Endothelial cell of umbilical vein (primary cell): ENCODE measurements at regions not wholly inside any gene's neighbourhood (a gene's known extent, or its start where the extent isn't known, plus 50 kb on each side); places are given as distances from the start of the nearest gene placed in this dataset.

ENCODE experiments used
- BruUV-seq: library from RNA; stranded (reverse); fragments of 400-500 nt; replicated peaks from 2 replicates; lab custom pipeline; 2021; lab: Mats Ljungman, UMichigan
- CTCF ChIA-PET: fragments of 300-600, 350-600 bp; sonication (Branson Sonifier 250); formaldehyde crosslinking; loops from one replicate; lab custom pipeline; 2021; ENCODE audit warnings: antibody characterized with exemption, inconsistent platforms; lab: Charles Lee
- POLR2A ChIA-PET: fragments of 300-600, 350-600 bp; sonication (Branson Sonifier 250); formaldehyde crosslinking; loops from one replicate; lab custom pipeline; 2021; ENCODE audit warnings: antibody characterized with exemption, inconsistent platforms; lab: Charles Lee
- DNase-seq: peaks from one replicate; pipeline ENCODE4 v3.0.0-alpha.2; 2011; ENCODE audit warnings: low read depth, low spot score
- FAIRE-seq: peaks from 2 replicates; lab custom pipeline; 2011; peaks lifted over from hg19 to GRCh38; lab: Jason Lieb, UNC
- H2AFZ ChIP-seq: 2 replicates; pipeline ENCODE4 v1.6.0; 2012; ENCODE audit warnings: low read depth, low read length, control low read depth, inconsistent platforms
- H3K27ac ChIP-seq: 2 replicates; pipeline ENCODE4 v1.5.1; 2011; ENCODE audit warnings: low read depth, mild to moderate bottlenecking, control low read depth, low read length, moderate library complexity; ENCODE audit not compliant: insufficient read depth
- H3K27me3 ChIP-seq, 2 experiments: 2 replicates each; pipeline versions ENCODE4 v1.6.0 to v1.6.1; 2011; ENCODE audit warnings: low read length in 2 of 2, mixed read lengths in 1 of 2; ENCODE audit not compliant: control insufficient read depth in 2 of 2, insufficient read depth in 2 of 2
- H3K36me3 ChIP-seq, 2 experiments: 2 replicates in 1 of 2; 3 replicates in 1 of 2; pipeline ENCODE4 v1.5.1; 2011; ENCODE audit warnings: low read length in 2 of 2, mild to moderate bottlenecking in 1 of 2, moderate library complexity in 1 of 2; ENCODE audit not compliant: control insufficient read depth in 2 of 2, insufficient read depth in 2 of 2; ENCODE audit errors: extremely low read depth in 1 of 2
- H3K4me1 ChIP-seq: 3 replicates; pipeline ENCODE4 v1.5.1; 2011; ENCODE audit warnings: mild to moderate bottlenecking, low read length; ENCODE audit not compliant: control insufficient read depth, insufficient read depth; ENCODE audit errors: extremely low read depth
- H3K4me2 ChIP-seq: 2 replicates; pipeline ENCODE4 v1.6.1; 2011; ENCODE audit warnings: low read length, control low read depth, mixed read lengths; ENCODE audit not compliant: insufficient read depth
- H3K4me3 ChIP-seq, 3 experiments: fragments of 200-600 bp in 1 of 3; sonication (generic), shearing (Covaris generic) in 1 of 3; replicated peaks in 1 of 3; 2 replicates each; pipeline ENCODE4 v1.5.1; 2011 to 2016; ENCODE audit warnings: control low read depth in 3 of 3, low read length in 3 of 3, mild to moderate bottlenecking in 2 of 3, inconsistent platforms in 1 of 3, low read depth in 1 of 3, moderate library complexity in 1 of 3; ENCODE audit not compliant: insufficient read depth in 1 of 3
- H3K79me2 ChIP-seq: 2 replicates; pipeline ENCODE4 v1.6.0; 2012; ENCODE audit warnings: low read length, inconsistent platforms; ENCODE audit not compliant: control insufficient read depth, insufficient read depth
- H3K9ac ChIP-seq: replicated peaks from 2 replicates; pipeline ENCODE3; 2011; ENCODE audit warnings: low read length, control low read depth; ENCODE audit not compliant: insufficient read depth; ENCODE audit errors: extremely low read depth
- H3K9me1 ChIP-seq: replicated peaks from 3 replicates; pipeline ENCODE4 v1.6.0; 2011; ENCODE audit warnings: mild to moderate bottlenecking, low read length; ENCODE audit not compliant: control insufficient read depth, insufficient read depth; ENCODE audit errors: extremely low read depth
- H3K9me3 ChIP-seq: replicated peaks from 2 replicates; pipeline ENCODE4 v1.5.1; 2012; ENCODE audit warnings: low read length, inconsistent platforms; ENCODE audit not compliant: control insufficient read depth, insufficient read depth
- H4K20me1 ChIP-seq: replicated peaks from 2 replicates; pipeline ENCODE3; 2011; ENCODE audit warnings: mild to moderate bottlenecking, low read length; ENCODE audit not compliant: control insufficient read depth, insufficient read depth; ENCODE audit errors: extremely low read depth
- EZH2 ChIP-seq: IDR thresholded peaks from 2 replicates; pipeline ENCODE4 v1.6.1; 2012; ENCODE audit warnings: borderline replicate concordance, low read depth, mild to moderate bottlenecking, moderate library complexity, low read length, inconsistent platforms; ENCODE audit not compliant: severe bottlenecking
- FOS ChIP-seq: IDR thresholded peaks from 2 replicates; pipeline ENCODE4 v1.6.1; 2011; ENCODE audit warnings: mild to moderate bottlenecking, low read length, moderate library complexity, borderline replicate concordance; ENCODE audit not compliant: insufficient read depth
- GATA2 ChIP-seq: IDR thresholded peaks from 2 replicates; pipeline ENCODE4 v1.7.0; 2011; ENCODE audit warnings: low read depth, mild to moderate bottlenecking, moderate library complexity, mixed read lengths, low read length; ENCODE audit not compliant: insufficient read length, insufficient read depth
- JUN ChIP-seq: IDR thresholded peaks from 2 replicates; pipeline ENCODE4 v1.6.1; 2011; ENCODE audit warnings: borderline replicate concordance, low read depth; ENCODE audit not compliant: insufficient read length, insufficient read depth
- MYC ChIP-seq: IDR thresholded peaks from one replicate; pipeline ENCODE4 v1.6.1; 2011; ENCODE audit warnings: mild to moderate bottlenecking, low read depth, low read length
- POLR2A ChIP-seq: IDR thresholded peaks from 2 replicates; pipeline ENCODE4 v1.6.1; 2012; ENCODE audit warnings: low read depth, mild to moderate bottlenecking, control low read depth, low read length
- POLR2AphosphoS5 ChIP-seq: IDR thresholded peaks from 2 replicates; pipeline ENCODE4 v1.6.1; 2012; ENCODE audit warnings: low read depth, mild to moderate bottlenecking, control low read depth, low read length, moderate library complexity; ENCODE audit not compliant: insufficient read depth
- dilution Hi-C: fragments of 300-500 bp; cut with MboI; formaldehyde crosslinking; loops from one replicate; pipeline ENCODE4 v1.15.0; 2019; ENCODE audit warnings: low sequenced_read_pairs; ENCODE audit not compliant: extremely low pct_ligation_motif_present
- intact Hi-C: fragments of 100-400 bp; cut with micrococcal nuclease; formaldehyde crosslinking; loops from one replicate; pipeline ENCODE4 v1.10.0; 2022
- TF ChIP-seq, protein P1 (sequence below), 2 donors: IDR thresholded peaks; 1 replicate in 1 of 2; 2 replicates in 1 of 2; pipeline ENCODE4 v1.5.1; 2011; ENCODE audit warnings: low read length in 2 of 2, mild to moderate bottlenecking in 2 of 2, moderate library complexity in 2 of 2, control low read depth in 1 of 2, inconsistent platforms in 1 of 2, low read depth in 1 of 2; ENCODE audit not compliant: insufficient read depth in 1 of 2; ENCODE audit errors: extremely low read depth in 1 of 2
- TF ChIP-seq, protein P2 (sequence below): IDR thresholded peaks from 2 replicates; pipeline ENCODE4 v1.6.1; 2011; ENCODE audit not compliant: insufficient read depth, insufficient read length

DNA sequence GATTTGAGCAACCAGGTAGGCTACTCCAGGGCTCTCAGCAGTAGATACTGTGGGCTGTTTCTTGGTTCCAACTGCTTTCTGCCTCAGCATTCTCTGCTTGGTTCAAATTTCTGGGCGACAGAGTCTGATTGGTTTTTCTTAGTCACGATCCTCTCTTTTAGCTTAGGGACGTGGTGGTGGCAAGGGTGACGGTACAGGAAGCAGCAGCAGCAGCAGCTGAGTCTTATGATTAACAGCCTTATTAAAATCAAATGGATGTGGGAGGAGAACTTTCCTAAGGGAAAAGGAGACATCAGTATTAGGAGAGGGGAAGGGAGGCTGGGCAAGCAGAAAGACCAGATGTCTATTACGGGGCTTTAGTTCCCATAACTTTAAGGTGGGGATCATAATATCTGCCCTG, 156.5 kb upstream of the PLPP4 start:
- dilution Hi-C loops, result no loop called here
- ChIA-PET POLR2A (no interaction called here), CTCF (no interaction called here)
- no peaks in the 10 kb centered on the region for H3K27me3 ChIP-seq
- no peak for FAIRE-seq
- H3K9me1 ChIP-seq, result no peaks in the 10 kb centered on the region
- no TSS peak for BruUV-seq
- H3K36me3 ChIP-seq, result no peaks in the 10 kb centered on the region
- no peaks in the 10 kb centered on the region for H3K79me2 ChIP-seq
- DNase-seq, result no peak
- intact Hi-C loops, result no loop called here
- no peaks in the 10 kb centered on the region for H3K9me3 ChIP-seq
- no peak overlapping the region for H3K9ac ChIP-seq
- no peaks in the 10 kb centered on the region for H4K20me1 ChIP-seq
- H3K4me3 ChIP-seq, result no peak overlapping the region
- H3K4me1 ChIP-seq, result no peaks in the 10 kb centered on the region
- no peak overlapping the region for H3K27ac ChIP-seq
- no peak overlapping the region for H3K4me2 ChIP-seq
- TF ChIP-seq MYC (no peak), GATA2 (no peak), POLR2A (no peak), JUN (no peak), FOS (no peak), EZH2 (no peak), POLR2AphosphoS5 (no peak)
- TF ChIP-seq, protein P1, sequence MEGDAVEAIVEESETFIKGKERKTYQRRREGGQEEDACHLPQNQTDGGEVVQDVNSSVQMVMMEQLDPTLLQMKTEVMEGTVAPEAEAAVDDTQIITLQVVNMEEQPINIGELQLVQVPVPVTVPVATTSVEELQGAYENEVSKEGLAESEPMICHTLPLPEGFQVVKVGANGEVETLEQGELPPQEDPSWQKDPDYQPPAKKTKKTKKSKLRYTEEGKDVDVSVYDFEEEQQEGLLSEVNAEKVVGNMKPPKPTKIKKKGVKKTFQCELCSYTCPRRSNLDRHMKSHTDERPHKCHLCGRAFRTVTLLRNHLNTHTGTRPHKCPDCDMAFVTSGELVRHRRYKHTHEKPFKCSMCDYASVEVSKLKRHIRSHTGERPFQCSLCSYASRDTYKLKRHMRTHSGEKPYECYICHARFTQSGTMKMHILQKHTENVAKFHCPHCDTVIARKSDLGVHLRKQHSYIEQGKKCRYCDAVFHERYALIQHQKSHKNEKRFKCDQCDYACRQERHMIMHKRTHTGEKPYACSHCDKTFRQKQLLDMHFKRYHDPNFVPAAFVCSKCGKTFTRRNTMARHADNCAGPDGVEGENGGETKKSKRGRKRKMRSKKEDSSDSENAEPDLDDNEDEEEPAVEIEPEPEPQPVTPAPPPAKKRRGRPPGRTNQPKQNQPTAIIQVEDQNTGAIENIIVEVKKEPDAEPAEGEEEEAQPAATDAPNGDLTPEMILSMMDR (IDR thresholded peaks at IDR 0.05; ENCODE audit: extremely low read depth in 1 of 2, insufficient read depth in 1 of 2, low read depth in 1 of 2, low read length in 2 of 2), result no peak
- TF ChIP-seq, protein P2, sequence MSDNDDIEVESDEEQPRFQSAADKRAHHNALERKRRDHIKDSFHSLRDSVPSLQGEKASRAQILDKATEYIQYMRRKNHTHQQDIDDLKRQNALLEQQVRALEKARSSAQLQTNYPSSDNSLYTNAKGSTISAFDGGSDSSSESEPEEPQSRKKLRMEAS, result no peak
- no peak overlapping the region for H2AFZ ChIP-seq
